ENCODE measurements at regions not wholly inside any gene's neighbourhood (a gene's known extent, or its start where the extent isn't known, plus 50 kb on each side); places are given as distances from the start of the nearest gene placed in this dataset.
"Not testable (repeated sequence)": the region's sequence is repeated elsewhere in the genome, so short reads cannot be mapped to it uniquely, and the experiment has no call there.

DNA sequence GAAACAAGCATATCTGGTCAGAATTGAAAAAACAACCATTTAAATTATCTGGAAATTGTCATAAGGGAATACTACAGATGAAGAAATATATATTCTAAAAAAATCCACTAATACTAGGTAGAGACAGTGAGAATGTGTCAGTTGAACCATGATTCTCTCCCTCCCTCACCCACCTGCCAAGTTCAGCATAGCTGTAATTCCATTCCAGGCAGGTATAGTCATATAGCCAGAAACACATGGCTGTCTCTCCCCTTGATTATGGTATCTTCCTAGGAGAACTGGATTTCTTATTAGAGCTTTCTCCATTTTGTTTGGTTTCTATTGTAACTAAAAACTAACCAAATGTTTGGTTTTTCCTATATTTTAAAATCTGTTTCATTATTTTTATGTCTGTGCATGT, 509.2 kb downstream of the CDH10 start:
- no peak for DNase-seq (ENCODE audit: low spot score)

- no peak for DNase-seq (ENCODE audit: low spot score)
These were observed 503.7 kb downstream of the CDH10 start for GRCh38 chr5:24141046-24141445.

DNA sequence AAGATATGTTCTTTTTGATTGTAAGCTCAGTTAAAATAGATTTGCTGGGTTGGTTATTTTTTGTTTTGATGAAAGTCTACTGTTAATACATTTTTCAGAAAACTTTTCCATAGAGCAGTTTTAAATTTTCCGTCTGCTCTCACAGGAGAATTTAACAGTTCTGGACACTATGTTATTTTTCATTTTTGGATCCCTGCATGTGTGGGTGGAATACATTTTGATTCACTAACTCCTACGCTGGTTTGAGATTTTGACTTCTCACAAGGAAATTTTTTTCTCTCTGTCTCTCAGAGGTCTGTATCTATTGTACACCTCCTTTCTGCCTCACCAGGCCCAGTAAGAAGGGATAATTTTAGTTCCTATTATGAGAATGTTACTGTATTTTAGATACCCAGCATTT, 502.4 kb downstream of the CDH10 start:
- no peak for DNase-seq (ENCODE audit: low spot score)

DNA sequence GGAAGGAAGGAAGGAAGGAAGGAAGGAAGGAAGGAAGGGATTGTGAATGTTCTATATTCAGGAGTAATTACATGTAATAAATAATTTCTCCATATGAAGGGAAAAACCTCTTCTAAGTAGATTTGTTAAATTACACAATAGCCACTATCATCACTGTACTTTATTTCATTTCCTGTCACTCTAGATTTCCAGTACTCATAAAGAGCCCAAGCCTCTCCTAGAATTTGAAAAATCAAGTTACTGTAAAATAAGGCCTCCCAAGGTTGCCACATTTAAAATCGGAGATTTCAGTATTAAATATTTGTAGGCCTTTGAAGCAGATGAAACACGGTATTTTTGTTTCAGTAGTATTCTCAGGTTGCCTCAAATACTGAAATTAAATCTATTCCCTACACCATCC, 499.0 kb downstream of the CDH10 start:
- no peak for DNase-seq (ENCODE audit: low spot score)

DNA sequence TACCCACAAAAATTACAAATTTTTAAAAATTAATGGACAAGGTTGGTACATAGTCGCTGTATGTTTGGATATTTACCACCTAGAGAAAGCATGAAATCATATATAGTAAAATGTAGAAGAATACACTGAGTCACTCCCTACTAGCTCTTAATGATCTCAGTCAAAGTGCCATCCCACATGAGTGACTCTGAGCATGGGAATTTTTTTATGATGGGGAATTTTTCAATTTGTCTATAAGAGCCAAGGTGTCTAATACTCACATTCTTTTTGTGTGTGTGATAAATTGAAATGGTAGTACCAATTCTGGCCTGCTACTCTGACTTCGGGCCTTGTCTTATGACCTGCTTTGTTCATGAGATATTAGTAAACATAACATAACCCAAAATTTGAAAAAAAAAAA, 483.2 kb downstream of the CDH10 start:
- no peak for DNase-seq (ENCODE audit: low spot score)

DNA sequence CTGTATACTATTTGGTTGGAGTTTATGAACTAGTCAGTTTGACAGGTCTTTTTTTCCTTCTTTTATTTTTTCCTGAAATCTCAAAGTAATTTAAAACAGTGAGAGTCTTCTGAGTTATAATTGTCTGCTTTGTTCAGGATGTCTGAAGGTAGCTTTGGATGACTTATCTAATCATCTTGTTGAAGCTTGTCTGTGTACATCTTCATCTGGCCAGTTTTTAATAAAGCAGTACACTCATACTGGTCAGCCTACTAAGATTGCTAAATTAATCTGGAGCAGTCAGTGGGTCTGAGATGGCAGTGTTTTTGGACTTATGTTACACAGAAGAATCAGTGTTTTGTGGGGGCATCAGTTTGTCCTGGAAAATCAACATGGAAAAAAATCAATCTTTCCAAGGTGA, 482.4 kb downstream of the CDH10 start:
- DNase-seq (ENCODE audit: low spot score): no peak

DNA sequence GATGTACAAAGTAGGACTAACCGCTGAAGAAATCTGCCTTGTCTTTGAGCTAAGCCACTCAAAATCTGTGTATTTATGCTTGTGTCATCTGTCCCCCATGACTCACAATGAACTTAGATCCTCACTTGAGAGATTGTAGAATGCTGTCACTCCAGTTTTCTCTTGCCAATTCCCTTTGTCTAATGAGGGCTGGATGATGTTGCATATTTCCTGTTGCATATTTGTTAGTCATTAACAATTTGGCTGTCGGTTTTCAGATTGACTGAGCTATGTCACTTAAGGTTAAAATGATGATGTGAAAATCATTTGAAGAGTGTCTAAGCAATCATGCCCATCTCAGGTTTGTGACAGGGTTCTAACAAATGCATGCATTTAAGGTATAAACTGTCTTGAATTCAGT, 481.7 kb downstream of the CDH10 start:
- DNase-seq (ENCODE audit: low spot score): peak; percentile 12

DNA sequence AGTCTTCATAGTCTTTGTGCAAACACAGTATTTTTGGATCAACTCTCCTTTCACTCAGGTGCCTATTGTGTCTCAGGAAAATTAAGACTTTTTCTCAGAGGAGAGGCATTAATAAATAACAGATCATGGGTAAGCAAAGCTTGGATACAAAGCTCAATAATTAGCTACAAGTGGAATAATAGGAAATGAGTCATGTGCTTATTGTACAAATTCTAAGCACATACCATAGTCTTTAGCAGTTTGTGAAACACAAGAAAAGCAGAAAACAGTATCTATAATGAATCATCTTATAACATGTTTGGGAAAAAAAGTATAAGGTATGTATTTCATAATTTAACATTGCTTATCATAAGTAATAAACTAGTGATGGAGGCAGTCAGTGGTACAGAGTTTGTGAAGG, 477.0 kb downstream of the CDH10 start:
- DNase-seq (ENCODE audit: low spot score): no peak

DNA sequence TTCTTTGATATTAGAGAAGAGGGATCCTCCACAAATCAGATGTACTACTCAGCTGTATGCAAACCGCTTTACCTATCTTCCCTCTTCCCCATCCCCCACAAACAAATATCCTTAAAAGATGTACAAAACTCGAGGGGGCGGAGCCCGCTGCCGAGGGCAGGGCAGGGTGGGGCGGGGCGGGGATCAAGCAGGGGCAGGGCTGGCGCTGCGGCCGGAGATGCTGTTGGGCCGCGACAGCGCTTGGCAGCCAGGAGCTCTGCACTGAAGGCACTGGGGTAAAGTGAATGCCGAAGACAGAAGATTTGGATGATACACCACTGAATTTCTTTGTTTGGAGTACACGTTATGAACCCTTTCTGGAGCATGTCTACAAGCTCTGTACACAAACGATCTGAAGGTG, 474.8 kb downstream of the CDH10 start:
- DNase-seq (ENCODE audit: low spot score): no peak

GRCh38 chr5:24170930-24171329, 473.8 kb downstream of the CDH10 start:
- DNase-seq (ENCODE audit: low spot score): not testable (repeated sequence)

GRCh38 chr5:24177821-24178220, 467.0 kb downstream of the CDH10 start:
- no peak for DNase-seq (ENCODE audit: low spot score)

DNA sequence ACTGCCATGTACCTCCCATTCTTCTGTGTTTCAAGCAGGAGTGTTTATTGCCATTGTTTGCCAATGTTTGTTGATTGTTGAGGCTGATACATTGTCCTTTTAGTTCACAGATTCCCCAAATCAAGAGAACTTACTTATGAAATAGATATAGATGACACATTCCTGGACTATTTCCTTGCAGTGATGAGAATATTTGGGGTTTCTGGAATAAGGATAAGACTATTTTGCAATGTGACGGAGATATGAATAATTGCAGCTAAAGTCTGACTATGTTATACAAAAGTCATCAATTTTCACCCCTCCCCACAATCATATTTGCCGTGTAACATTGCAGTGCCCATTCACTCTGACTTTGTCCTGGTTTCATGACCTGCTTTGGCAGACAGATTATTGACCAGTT, 460.8 kb downstream of the CDH10 start:
- DNase-seq (ENCODE audit: low spot score): no peak

GRCh38 chr5:24188216-24188925, 456.4 kb downstream of the CDH10 start:
- no peak for DNase-seq (ENCODE audit: low spot score)

DNA sequence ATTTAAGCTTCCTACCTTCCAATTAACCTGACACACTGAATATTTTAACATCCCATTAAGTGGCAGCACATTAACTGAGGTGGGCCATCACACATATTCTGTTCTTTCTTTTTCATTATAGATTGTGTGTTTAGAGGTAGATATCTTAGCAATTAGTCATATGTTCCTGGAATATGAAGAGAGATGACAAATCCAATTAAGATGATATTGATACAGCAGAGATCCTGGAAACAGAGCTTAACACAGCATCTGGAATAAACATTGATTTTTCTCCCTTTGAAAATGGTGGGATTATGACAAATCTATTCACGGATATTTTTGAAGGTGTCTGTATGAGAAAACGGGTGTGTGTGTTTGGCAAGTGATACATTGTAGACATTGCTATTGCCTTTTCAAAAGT, 448.0 kb downstream of the CDH10 start:
- no peak for DNase-seq (ENCODE audit: low spot score)

- DNase-seq (ENCODE audit: low spot score): no peak
These were observed 436.1 kb downstream of the CDH10 start for GRCh38 chr5:24208686-24209106.

- DNase-seq (ENCODE audit: low spot score): no peak
These were observed 429.7 kb downstream of the CDH10 start for GRCh38 chr5:24215114-24215513.

DNA sequence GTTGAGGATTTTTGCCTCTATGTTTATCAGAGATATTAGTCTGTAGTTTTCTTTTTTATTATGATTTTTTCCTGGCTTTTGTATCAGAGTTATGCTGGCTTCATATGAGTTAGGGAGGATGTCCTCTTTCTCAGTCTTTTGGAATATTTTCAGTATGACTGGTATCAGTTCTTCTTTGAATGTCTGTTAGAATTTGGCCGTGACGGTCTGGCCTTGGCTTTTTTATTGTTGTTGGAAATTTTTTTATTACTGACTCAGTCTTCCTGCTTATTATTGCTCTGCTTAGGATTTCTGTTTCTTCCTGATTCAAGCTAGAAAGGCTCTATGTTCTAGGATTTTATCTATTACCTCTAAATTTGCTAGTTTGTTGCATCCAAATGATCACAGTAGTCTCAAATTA, 421.9 kb downstream of the CDH10 start:
- DNase-seq (ENCODE audit: low spot score): no peak

DNA sequence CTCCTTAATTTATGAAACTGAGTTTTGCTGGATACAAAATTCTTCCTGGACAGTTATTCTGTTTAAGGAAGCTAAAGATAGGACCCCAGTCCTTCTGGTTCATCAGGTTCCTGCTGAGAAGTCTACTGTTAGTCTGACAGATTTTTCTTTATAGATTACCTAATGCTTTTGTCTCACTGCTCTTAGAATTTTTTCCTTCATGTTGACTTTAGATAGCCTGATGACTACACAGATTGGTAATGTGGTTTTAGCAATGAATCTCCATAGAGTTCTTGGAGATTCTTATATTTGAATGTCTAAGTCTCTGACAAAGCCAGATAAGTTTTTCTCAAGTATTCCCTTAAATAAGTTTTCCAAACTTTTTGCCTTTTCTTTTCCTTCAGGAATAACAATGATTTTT, 419.7 kb downstream of the CDH10 start:
- no peak for DNase-seq (ENCODE audit: low spot score)

GRCh38 chr5:24226479-24226878, 418.3 kb downstream of the CDH10 start:
- no peak for DNase-seq (ENCODE audit: low spot score)

GRCh38 chr5:24227881-24228280, 416.9 kb downstream of the CDH10 start:
- not testable (repeated sequence) for DNase-seq (ENCODE audit: low spot score)

DNA sequence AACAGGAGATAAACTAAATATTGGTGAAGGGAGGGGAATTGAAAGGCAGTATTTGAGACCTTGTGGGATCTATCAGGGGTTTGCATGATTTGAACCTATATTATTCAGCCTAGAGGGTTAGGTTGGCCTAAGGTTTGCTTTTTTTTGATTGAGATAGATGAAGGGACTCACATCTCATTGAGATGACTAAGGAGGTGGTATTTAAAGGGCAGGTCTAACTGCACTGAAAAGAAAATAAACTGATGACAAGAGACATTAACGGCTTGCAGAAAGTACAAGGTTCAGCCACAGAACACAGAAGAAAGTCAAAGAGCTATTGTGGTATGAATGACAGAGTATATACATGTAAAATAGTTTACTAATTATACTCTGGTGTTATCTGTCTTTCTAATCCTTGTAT, 412.7 kb downstream of the CDH10 start:
- peak; percentile 27 for DNase-seq (ENCODE audit: low spot score)

DNA sequence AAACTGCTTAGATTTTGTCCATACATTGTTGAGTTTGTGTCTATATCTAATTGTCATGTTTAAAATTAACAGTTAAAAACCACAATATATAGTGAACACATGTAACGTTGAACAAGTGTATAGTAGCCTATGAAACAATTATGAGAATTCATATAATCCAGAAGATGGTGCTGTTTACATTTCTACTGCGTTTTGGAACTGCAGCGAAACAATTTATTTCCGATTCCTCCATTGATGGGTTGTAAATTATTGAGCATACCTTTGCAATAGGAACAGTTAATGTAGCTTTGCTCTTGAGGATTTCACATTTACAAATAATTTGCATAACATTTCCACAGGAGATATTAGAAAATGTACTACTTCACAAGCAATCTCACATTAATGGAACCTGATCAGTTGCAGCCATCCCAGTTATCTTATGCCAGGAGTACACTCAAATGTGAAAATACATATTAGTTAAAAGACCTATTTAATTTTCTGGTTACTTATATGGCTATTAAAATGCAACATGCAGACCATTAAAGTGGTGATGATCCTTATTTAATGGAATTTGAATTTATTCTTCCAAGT, 411.8 kb downstream of the CDH10 start:
- DNase-seq (ENCODE audit: low spot score): no peak

GRCh38 chr5:24235946-24236345, 408.8 kb downstream of the CDH10 start:
- DNase-seq (ENCODE audit: low spot score): no peak

DNA sequence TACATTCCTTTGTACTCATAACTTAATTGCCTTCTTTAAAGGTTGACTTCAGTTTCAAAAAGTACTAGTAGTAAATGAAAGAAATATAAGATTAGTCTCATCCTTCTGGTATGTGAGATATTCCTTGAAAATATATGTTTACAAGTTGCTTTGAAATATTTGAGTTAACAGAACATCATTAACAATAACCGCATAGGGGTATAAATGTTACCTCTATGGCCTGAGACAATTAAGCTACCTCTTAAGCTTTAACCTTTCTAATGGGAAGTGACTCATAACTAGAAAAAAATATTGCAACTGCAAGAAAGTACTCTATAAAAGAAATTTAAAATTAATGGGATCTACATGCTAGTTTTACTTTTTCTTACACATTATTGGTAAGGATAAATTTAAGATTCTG, 399.0 kb downstream of the CDH10 start:
- no peak for DNase-seq (ENCODE audit: low spot score)

All from LoVo (cell line).